Glutamatergic neuron (in vitro differentiated cells): ENCODE measurements at regions not wholly inside any gene's neighbourhood (a gene's known extent, or its start where the extent isn't known, plus 50 kb on each side); places are given as distances from the start of the nearest gene placed in this dataset.

ENCODE experiments used
- DNase-seq: peaks from one replicate; pipeline ENCODE4 v3.0.0; 2022
- H3K27ac Mint-ChIP-seq: one replicate; pipeline ENCODE4 v1.8.0; 2020; ENCODE audit warnings: mild to moderate bottlenecking, mixed read lengths, inconsistent platforms; ENCODE audit not compliant: unreplicated experiment
- H3K27me3 Mint-ChIP-seq: one replicate; pipeline ENCODE4 v1.8.0; 2020; ENCODE audit warnings: mild to moderate bottlenecking, moderate library complexity, mixed read lengths, inconsistent platforms; ENCODE audit not compliant: unreplicated experiment
- H3K36me3 Mint-ChIP-seq: one replicate; pipeline ENCODE4 v1.8.0; 2020; ENCODE audit warnings: mild to moderate bottlenecking, mixed read lengths, inconsistent platforms; ENCODE audit not compliant: unreplicated experiment
- H3K4me1 Mint-ChIP-seq: one replicate; pipeline ENCODE4 v1.8.0; 2020; ENCODE audit warnings: mild to moderate bottlenecking, low read depth, mixed read lengths, inconsistent platforms; ENCODE audit not compliant: unreplicated experiment
- H3K4me3 Mint-ChIP-seq: one replicate; pipeline ENCODE4 v1.8.0; 2020; ENCODE audit warnings: mild to moderate bottlenecking, mixed read lengths, inconsistent platforms; ENCODE audit not compliant: unreplicated experiment
- H3K9me3 Mint-ChIP-seq: one replicate; pipeline ENCODE4 v1.8.0; 2020; ENCODE audit warnings: mild to moderate bottlenecking, moderate library complexity, mixed read lengths, inconsistent platforms; ENCODE audit not compliant: unreplicated experiment
- CTCF ChIP-seq: fragments of 200-600 bp; sonication (generic); IDR thresholded peaks from one replicate; pipeline ENCODE4 v1.5.0; 2021; ENCODE audit not compliant: partially characterized antibody, unreplicated experiment

GRCh38 chr13:83166550-83166949 lies 715.7 kb downstream of the SLITRK1 start:
- no peak for TF ChIP-seq CTCF
- DNase-seq = no peak
- Mint-ChIP-seq H3K36me3 (no peaks in the 10 kb centered on the region), H3K27ac (no peak overlapping the region), H3K4me3 (no peak overlapping the region), H3K27me3 (no peaks in the 10 kb centered on the region), H3K4me1 (no peaks in the 10 kb centered on the region), H3K9me3 (no peaks in the 10 kb centered on the region)

- TF ChIP-seq CTCF = no peak
- no peak for DNase-seq
- H3K9me3 Mint-ChIP-seq = no peaks in the 10 kb centered on the region
- no peaks in the 10 kb centered on the region for H3K4me1 Mint-ChIP-seq
- H3K27ac Mint-ChIP-seq = no peak overlapping the region
- H3K36me3 Mint-ChIP-seq = no peaks in the 10 kb centered on the region
- H3K27me3 Mint-ChIP-seq = no peaks in the 10 kb centered on the region
- H3K4me3 Mint-ChIP-seq = no peak overlapping the region
These were observed 719.8 kb downstream of the SLITRK1 start for GRCh38 chr13:83162493-83162892.

GRCh38 chr13:83153848-83154247 lies 728.4 kb downstream of the SLITRK1 start:
- H3K36me3 Mint-ChIP-seq = no peaks in the 10 kb centered on the region
- H3K9me3 Mint-ChIP-seq = no peaks in the 10 kb centered on the region
- DNase-seq = no peak
- no peak overlapping the region for H3K27ac Mint-ChIP-seq
- H3K4me1 Mint-ChIP-seq = no peaks in the 10 kb centered on the region
- no peaks in the 10 kb centered on the region for H3K27me3 Mint-ChIP-seq
- H3K4me3 Mint-ChIP-seq = no peak overlapping the region
- TF ChIP-seq CTCF = no peak

- no peak for TF ChIP-seq CTCF
These were observed 731.0 kb downstream of the SLITRK1 start for GRCh38 chr13:83151308-83151660.

GRCh38 chr13:83150616-83151307 lies 731.5 kb downstream of the SLITRK1 start:
- Mint-ChIP-seq H3K4me3 (no peak overlapping the region), H3K9me3 (no peaks in the 10 kb centered on the region), H3K4me1 (no peaks in the 10 kb centered on the region), H3K27ac (no peak overlapping the region), H3K36me3 (no peaks in the 10 kb centered on the region), H3K27me3 (no peaks in the 10 kb centered on the region)
- no peak for DNase-seq
- no peak for TF ChIP-seq CTCF

More at GRCh38 chr13:83151308-83151660, 731.0 kb downstream of the SLITRK1 start:
- Mint-ChIP-seq H3K36me3 (no peaks in the 10 kb centered on the region), H3K9me3 (no peaks in the 10 kb centered on the region), H3K27ac (no peak overlapping the region), H3K27me3 (no peaks in the 10 kb centered on the region), H3K4me1 (no peaks in the 10 kb centered on the region), H3K4me3 (no peak overlapping the region)
- no peak for DNase-seq
